HG03469 (cell line): ENCODE measurements at regions not wholly inside any gene's neighbourhood (a gene's known extent, or its start where the extent isn't known, plus 50 kb on each side); places are given as distances from the start of the nearest gene placed in this dataset.

Source experiments
- ATAC-seq: cut with Tn5 transposase; IDR thresholded peaks from one replicate; pipeline ENCODE4 v1.9.1; 2021; ENCODE audit warnings: mild to moderate bottlenecking, moderate library complexity, moderate number of reproducible peaks; ENCODE audit not compliant: unreplicated experiment

- ATAC-seq, result no peak
Measured at GRCh38 chr11:127219704-127220103, 219.1 kb upstream of the KIRREL3 start.

GRCh38 chr11:127218275-127218608 is 217.7 kb upstream of the KIRREL3 start:
- ATAC-seq, result no peak

- no peak for ATAC-seq
Measured at GRCh38 chr11:127217452-127218274, 217.1 kb upstream of the KIRREL3 start.

- ATAC-seq, result no peak
Measured at GRCh38 chr11:127205688-127206217, 205.2 kb upstream of the KIRREL3 start.

- no peak for ATAC-seq
Measured at GRCh38 chr11:127203490-127203889, 202.9 kb upstream of the KIRREL3 start.

GRCh38 chr11:127202105-127202504 is 201.5 kb upstream of the KIRREL3 start:
- ATAC-seq, result no peak

- no peak for ATAC-seq
Measured at GRCh38 chr11:127199306-127199801, 198.8 kb upstream of the KIRREL3 start.

- ATAC-seq, result no peak
Measured at GRCh38 chr11:127195501-127196120, 195.0 kb upstream of the KIRREL3 start.

- ATAC-seq, result no peak
Measured at GRCh38 chr11:127194521-127194920, 194.0 kb upstream of the KIRREL3 start.

- ATAC-seq, result no peak
Measured at GRCh38 chr11:127193950-127194349, 193.4 kb upstream of the KIRREL3 start.

GRCh38 chr11:127191689-127192088 is 191.1 kb upstream of the KIRREL3 start:
- ATAC-seq, result no peak

- ATAC-seq, result no peak
Measured at GRCh38 chr11:127191261-127191660, 190.7 kb upstream of the KIRREL3 start.

- no peak for ATAC-seq
Measured at GRCh38 chr11:127182586-127183203, 182.1 kb upstream of the KIRREL3 start.

GRCh38 chr11:127157225-127157624 is 156.7 kb upstream of the KIRREL3 start:
- no peak for ATAC-seq

GRCh38 chr11:127149410-127149809 is 148.8 kb upstream of the KIRREL3 start:
- no peak for ATAC-seq

- no peak for ATAC-seq
Measured at GRCh38 chr11:127143251-127143650, 142.7 kb upstream of the KIRREL3 start.

GRCh38 chr11:127138613-127139012 is 138.0 kb upstream of the KIRREL3 start:
- ATAC-seq, result no peak

GRCh38 chr11:127137771-127138280 is 137.3 kb upstream of the KIRREL3 start:
- ATAC-seq, result no peak

GRCh38 chr11:127136438-127136837 is 135.9 kb upstream of the KIRREL3 start:
- no peak for ATAC-seq

- ATAC-seq, result no peak
Measured at GRCh38 chr11:127135256-127135655, 134.7 kb upstream of the KIRREL3 start.

GRCh38 chr11:127133061-127133460 is 132.5 kb upstream of the KIRREL3 start:
- no peak for ATAC-seq
